ENCODE measurements at regions not wholly inside any gene's neighbourhood (a gene's known extent, or its start where the extent isn't known, plus 50 kb on each side); places are given as distances from the start of the nearest gene placed in this dataset.

GRCh38 chr2:41905597-41906337, 142.1 kb upstream of the PKDCC start:
- Histone ChIP-seq H3F3A (ENCODE audit: insufficient read depth, low read length) (no peaks in the 10 kb centered on the region), H3K4me1 (ENCODE audit: low read length) (no peaks in the 10 kb centered on the region), H4K20me1 (ENCODE audit: insufficient read depth, low read length) (no peaks in the 10 kb centered on the region), H3K79me2 (ENCODE audit: low read length) (no peaks in the 10 kb centered on the region), H2AFZ (ENCODE audit: low read length) (no peak overlapping the region), H3K27ac (ENCODE audit: low read length) (no peak overlapping the region), H3K9me3 (replicated peaks; ENCODE audit: insufficient read depth, low read length) (no peaks in the 10 kb centered on the region), H3K27me3 (replicated peaks; ENCODE audit: insufficient read depth, low read length) (no peaks in the 10 kb centered on the region), H3K9me2 (replicated peaks; ENCODE audit: insufficient read depth, low read length) (no peaks in the 10 kb centered on the region), H3K4me2 (ENCODE audit: low read depth, low read length) (no peak overlapping the region), H3K9ac (ENCODE audit: low read length) (no peak overlapping the region), H3K36me3 (replicated peaks; ENCODE audit: insufficient read depth, low read length) (no peaks in the 10 kb centered on the region), H3K4me3 (ENCODE audit: low read length) (no peak overlapping the region)
- no peak for DNase-seq
- TF ChIP-seq EZH2phosphoT487 (IDR thresholded peaks at IDR 0.05; ENCODE audit: low read length) (no peak), CTCF (IDR thresholded peaks at IDR 0.05; ENCODE audit: low read length) (no peak), EZH2 (optimal IDR thresholded peaks at IDR 0.05; ENCODE audit: low read depth, low read length) (no peak)

GRCh38 chr2:41906338-41906725, 141.5 kb upstream of the PKDCC start:
- Histone ChIP-seq H3K27ac (ENCODE audit: low read length) (no peak overlapping the region), H3K9me3 (replicated peaks; ENCODE audit: insufficient read depth, low read length) (no peaks in the 10 kb centered on the region), H2AFZ (ENCODE audit: low read length) (no peak overlapping the region), H3K4me1 (ENCODE audit: low read length) (no peaks in the 10 kb centered on the region), H4K20me1 (ENCODE audit: insufficient read depth, low read length) (no peaks in the 10 kb centered on the region), H3K4me3 (ENCODE audit: low read length) (no peak overlapping the region), H3F3A (ENCODE audit: insufficient read depth, low read length) (no peaks in the 10 kb centered on the region), H3K4me2 (ENCODE audit: low read depth, low read length) (no peak overlapping the region), H3K79me2 (ENCODE audit: low read length) (no peaks in the 10 kb centered on the region), H3K27me3 (replicated peaks; ENCODE audit: insufficient read depth, low read length) (no peaks in the 10 kb centered on the region), H3K9me2 (replicated peaks; ENCODE audit: insufficient read depth, low read length) (no peaks in the 10 kb centered on the region), H3K9ac (ENCODE audit: low read length) (no peak overlapping the region), H3K36me3 (replicated peaks; ENCODE audit: insufficient read depth, low read length) (no peaks in the 10 kb centered on the region)
- DNase-seq: no peak
- no peak for TF ChIP-seq EZH2 (optimal IDR thresholded peaks at IDR 0.05; ENCODE audit: low read depth, low read length)
- no peak for TF ChIP-seq CTCF (IDR thresholded peaks at IDR 0.05; ENCODE audit: low read length)
- TF ChIP-seq EZH2phosphoT487 (IDR thresholded peaks at IDR 0.05; ENCODE audit: low read length): no peak

GRCh38 chr2:41907141-41907540, 140.7 kb upstream of the PKDCC start:
- Histone ChIP-seq H2AFZ (ENCODE audit: low read length) (no peak overlapping the region), H4K20me1 (ENCODE audit: insufficient read depth, low read length) (no peaks in the 10 kb centered on the region), H3K4me2 (ENCODE audit: low read depth, low read length) (no peak overlapping the region), H3K4me3 (ENCODE audit: low read length) (no peak overlapping the region), H3K27ac (ENCODE audit: low read length) (no peak overlapping the region), H3F3A (ENCODE audit: insufficient read depth, low read length) (no peaks in the 10 kb centered on the region), H3K9me3 (replicated peaks; ENCODE audit: insufficient read depth, low read length) (no peaks in the 10 kb centered on the region), H3K4me1 (ENCODE audit: low read length) (no peaks in the 10 kb centered on the region), H3K27me3 (replicated peaks; ENCODE audit: insufficient read depth, low read length) (no peaks in the 10 kb centered on the region), H3K9ac (ENCODE audit: low read length) (no peak overlapping the region), H3K9me2 (replicated peaks; ENCODE audit: insufficient read depth, low read length) (no peaks in the 10 kb centered on the region), H3K79me2 (ENCODE audit: low read length) (no peaks in the 10 kb centered on the region), H3K36me3 (replicated peaks; ENCODE audit: insufficient read depth, low read length) (no peaks in the 10 kb centered on the region)
- no peak for DNase-seq
- TF ChIP-seq EZH2 (optimal IDR thresholded peaks at IDR 0.05; ENCODE audit: low read depth, low read length): no peak
- no peak for TF ChIP-seq CTCF (IDR thresholded peaks at IDR 0.05; ENCODE audit: low read length)

Data from MM.1S (cell line).